Mucosa of stomach (tissue), 1 donor: ENCODE measurements at regions not wholly inside any gene's neighbourhood (a gene's known extent, or its start where the extent isn't known, plus 50 kb on each side); places are given as distances from the start of the nearest gene placed in this dataset.

Source experiments
- H3K27me3 ChIP-seq: one replicate; pipeline ENCODE4 v1.7.0; 2013; ENCODE audit warnings: mild to moderate bottlenecking, low read length; ENCODE audit not compliant: control insufficient read depth, insufficient read depth
- H3K36me3 ChIP-seq: one replicate; pipeline ENCODE4 v1.7.0; 2013; ENCODE audit warnings: low read length; ENCODE audit not compliant: control insufficient read depth, insufficient read depth
- H3K4me1 ChIP-seq: one replicate; pipeline ENCODE4 v1.7.0; 2013; ENCODE audit warnings: mild to moderate bottlenecking, low read length; ENCODE audit not compliant: control insufficient read depth, insufficient read depth
- H3K4me3 ChIP-seq: one replicate; pipeline ENCODE4 v1.7.0; 2013; ENCODE audit warnings: low read length
- H3K9ac ChIP-seq: one replicate; pipeline ENCODE4 v1.7.0; 2013; ENCODE audit warnings: mild to moderate bottlenecking, low read length, moderate library complexity
- H3K9me3 ChIP-seq: one replicate; pipeline ENCODE4 v1.7.0; 2013; ENCODE audit warnings: mild to moderate bottlenecking, low read length, moderate library complexity; ENCODE audit not compliant: control insufficient read depth
- donor health status: Pancreatic carcinoma.

- no peak overlapping the region for H3K9ac ChIP-seq
- H3K27me3 ChIP-seq = no peaks in the 10 kb centered on the region
- H3K4me1 ChIP-seq = no peaks in the 10 kb centered on the region
- H3K9me3 ChIP-seq = no peaks in the 10 kb centered on the region
- H3K36me3 ChIP-seq = no peaks in the 10 kb centered on the region
- no peak overlapping the region for H3K4me3 ChIP-seq
These were observed 1624.7 kb downstream of the ARAP2 start for GRCh38 chr4:34619531-34620162.

- H3K9ac ChIP-seq = no peak overlapping the region
- H3K36me3 ChIP-seq = no peaks in the 10 kb centered on the region
- H3K4me3 ChIP-seq = no peak overlapping the region
- H3K4me1 ChIP-seq = no peaks in the 10 kb centered on the region
- no peaks in the 10 kb centered on the region for H3K9me3 ChIP-seq
- H3K27me3 ChIP-seq = no peaks in the 10 kb centered on the region
These were observed 1615.8 kb downstream of the ARAP2 start for GRCh38 chr4:34628471-34628870.

- Histone ChIP-seq H3K27me3 (no peaks in the 10 kb centered on the region), H3K9ac (no peak overlapping the region), H3K9me3 (no peaks in the 10 kb centered on the region), H3K4me3 (no peak overlapping the region), H3K36me3 (no peaks in the 10 kb centered on the region), H3K4me1 (no peaks in the 10 kb centered on the region)
These were observed 1614.9 kb downstream of the ARAP2 start for GRCh38 chr4:34629451-34629850.

GRCh38 chr4:34633241-34633640, 1611.1 kb downstream of the ARAP2 start:
- Histone ChIP-seq H3K9ac (no peak overlapping the region), H3K27me3 (no peaks in the 10 kb centered on the region), H3K36me3 (no peaks in the 10 kb centered on the region), H3K4me1 (no peaks in the 10 kb centered on the region), H3K4me3 (no peak overlapping the region), H3K9me3 (no peaks in the 10 kb centered on the region)

GRCh38 chr4:34636623-34637022, 1607.7 kb downstream of the ARAP2 start:
- Histone ChIP-seq H3K9ac (no peak overlapping the region), H3K9me3 (no peaks in the 10 kb centered on the region), H3K4me1 (no peaks in the 10 kb centered on the region), H3K4me3 (no peak overlapping the region), H3K27me3 (no peaks in the 10 kb centered on the region), H3K36me3 (no peaks in the 10 kb centered on the region)

- Histone ChIP-seq H3K9ac (no peak overlapping the region), H3K4me3 (no peak overlapping the region), H3K27me3 (no peaks in the 10 kb centered on the region), H3K9me3 (no peaks in the 10 kb centered on the region), H3K36me3 (no peaks in the 10 kb centered on the region), H3K4me1 (no peaks in the 10 kb centered on the region)
These were observed 1600.8 kb downstream of the ARAP2 start for GRCh38 chr4:34643476-34643875.

GRCh38 chr4:34644579-34645115, 1599.7 kb downstream of the ARAP2 start:
- Histone ChIP-seq H3K9me3 (no peaks in the 10 kb centered on the region), H3K9ac (no peak overlapping the region), H3K36me3 (no peaks in the 10 kb centered on the region), H3K4me3 (no peak overlapping the region), H3K4me1 (no peaks in the 10 kb centered on the region), H3K27me3 (no peaks in the 10 kb centered on the region)

- no peak overlapping the region for H3K4me3 ChIP-seq
- H3K4me1 ChIP-seq = no peaks in the 10 kb centered on the region
- H3K36me3 ChIP-seq = no peaks in the 10 kb centered on the region
- H3K9ac ChIP-seq = no peak overlapping the region
- no peaks in the 10 kb centered on the region for H3K9me3 ChIP-seq
- H3K27me3 ChIP-seq = no peaks in the 10 kb centered on the region
These were observed 1594.6 kb downstream of the ARAP2 start for GRCh38 chr4:34649716-34650115.

GRCh38 chr4:34664051-34664450, 1580.3 kb downstream of the ARAP2 start:
- Histone ChIP-seq H3K9me3 (no peaks in the 10 kb centered on the region), H3K27me3 (no peaks in the 10 kb centered on the region), H3K9ac (no peak overlapping the region), H3K36me3 (no peaks in the 10 kb centered on the region), H3K4me3 (no peak overlapping the region), H3K4me1 (no peaks in the 10 kb centered on the region)

GRCh38 chr4:34676400-34676799, 1567.9 kb downstream of the ARAP2 start:
- no peaks in the 10 kb centered on the region for H3K9me3 ChIP-seq
- H3K36me3 ChIP-seq = no peaks in the 10 kb centered on the region
- H3K4me3 ChIP-seq = no peak overlapping the region
- H3K9ac ChIP-seq = no peak overlapping the region
- no peaks in the 10 kb centered on the region for H3K27me3 ChIP-seq
- H3K4me1 ChIP-seq = no peaks in the 10 kb centered on the region

GRCh38 chr4:34678431-34678830, 1565.9 kb downstream of the ARAP2 start:
- Histone ChIP-seq H3K9me3 (no peaks in the 10 kb centered on the region), H3K4me3 (no peak overlapping the region), H3K36me3 (no peaks in the 10 kb centered on the region), H3K4me1 (no peaks in the 10 kb centered on the region), H3K27me3 (no peaks in the 10 kb centered on the region), H3K9ac (no peak overlapping the region)

GRCh38 chr4:34679228-34679627, 1565.1 kb downstream of the ARAP2 start:
- no peaks in the 10 kb centered on the region for H3K36me3 ChIP-seq
- H3K4me3 ChIP-seq = no peak overlapping the region
- H3K27me3 ChIP-seq = no peaks in the 10 kb centered on the region
- no peaks in the 10 kb centered on the region for H3K4me1 ChIP-seq
- no peak overlapping the region for H3K9ac ChIP-seq
- no peaks in the 10 kb centered on the region for H3K9me3 ChIP-seq

- no peak overlapping the region for H3K9ac ChIP-seq
- no peaks in the 10 kb centered on the region for H3K27me3 ChIP-seq
- no peaks in the 10 kb centered on the region for H3K36me3 ChIP-seq
- no peaks in the 10 kb centered on the region for H3K4me1 ChIP-seq
- no peaks in the 10 kb centered on the region for H3K9me3 ChIP-seq
- no peak overlapping the region for H3K4me3 ChIP-seq
These were observed 1534.8 kb downstream of the ARAP2 start for GRCh38 chr4:34709564-34709963.
